Trophoblast cell (in vitro differentiated cells and primary cell): ENCODE measurements at regions not wholly inside any gene's neighbourhood (a gene's known extent, or its start where the extent isn't known, plus 50 kb on each side); places are given as distances from the start of the nearest gene placed in this dataset.
A peak's percentile ranks its signal among the peaks of the same experiment; 100 is the strongest.

Experiments
- DNase-seq, 2 donors: peaks; one replicate each; pipeline ENCODE4 v3.0.0-alpha.2; 2016
- H2AFZ ChIP-seq: 2 replicates; pipeline ENCODE4 v1.6.1; 2013; ENCODE audit warnings: low read length, moderate library complexity, mild to moderate bottlenecking; ENCODE audit not compliant: insufficient read depth, poor library complexity
- H2AK5ac ChIP-seq: 2 replicates; pipeline ENCODE4 v1.6.1; 2013; ENCODE audit warnings: mild to moderate bottlenecking, low read length
- H2BK120ac ChIP-seq: 2 replicates; pipeline ENCODE4 v1.6.1; 2013; ENCODE audit warnings: low read length, mild to moderate bottlenecking, moderate library complexity; ENCODE audit not compliant: insufficient read depth, poor library complexity
- H2BK12ac ChIP-seq: 2 replicates; pipeline ENCODE4 v1.6.1; 2013; ENCODE audit warnings: mild to moderate bottlenecking, low read length, moderate library complexity
- H2BK5ac ChIP-seq: 2 replicates; pipeline ENCODE4 v1.6.1; 2013; ENCODE audit warnings: low read length, low read depth, moderate library complexity, mild to moderate bottlenecking; ENCODE audit not compliant: poor library complexity
- H3K14ac ChIP-seq: 2 replicates; pipeline ENCODE4 v1.6.1; 2013; ENCODE audit warnings: mild to moderate bottlenecking, low read length
- H3K18ac ChIP-seq: 2 replicates; pipeline ENCODE4 v1.6.1; 2013; ENCODE audit warnings: mild to moderate bottlenecking, low read length
- H3K23ac ChIP-seq: 2 replicates; pipeline ENCODE4 v1.6.1; 2013; ENCODE audit warnings: low read length
- H3K27ac ChIP-seq: 2 replicates; pipeline ENCODE4 v1.5.1; 2013; ENCODE audit warnings: low read depth, mild to moderate bottlenecking, inconsistent platforms, low read length, moderate library complexity
- H3K27me3 ChIP-seq: 2 replicates; pipeline ENCODE4 v1.6.1; 2013; ENCODE audit warnings: inconsistent platforms, mild to moderate bottlenecking, low read length, moderate library complexity; ENCODE audit not compliant: insufficient read depth
- H3K36me3 ChIP-seq, 2 experiments: 1 replicate in 1 of 2; 2 replicates in 1 of 2; pipeline ENCODE4 v1.6.1; 2013; ENCODE audit warnings: low read length in 2 of 2, mild to moderate bottlenecking in 2 of 2, moderate library complexity in 1 of 2; ENCODE audit not compliant: insufficient read depth in 2 of 2, control insufficient read depth in 1 of 2
- H3K4ac ChIP-seq: 2 replicates; pipeline ENCODE4 v1.6.1; 2013; ENCODE audit warnings: low read depth, mild to moderate bottlenecking, low read length, moderate library complexity
- H3K4me1 ChIP-seq, 2 experiments: 1 replicate in 1 of 2; 2 replicates in 1 of 2; pipeline ENCODE4 v1.6.1; 2013; ENCODE audit warnings: low read length in 2 of 2, mild to moderate bottlenecking in 2 of 2, moderate library complexity in 1 of 2; ENCODE audit not compliant: insufficient read depth in 2 of 2, control insufficient read depth in 1 of 2
- H3K4me2 ChIP-seq: 2 replicates; pipeline ENCODE4 v1.6.1; 2013; ENCODE audit warnings: inconsistent platforms, mild to moderate bottlenecking, low read length, moderate library complexity
- H3K4me3 ChIP-seq: 2 replicates; pipeline ENCODE4 v1.5.1; 2013; ENCODE audit warnings: mild to moderate bottlenecking, low read depth, low read length, inconsistent platforms
- H3K79me1 ChIP-seq: one replicate; pipeline ENCODE4 v1.6.1; 2013; ENCODE audit warnings: low read length
- H3K79me2 ChIP-seq: 2 replicates; pipeline ENCODE4 v1.6.1; 2013; ENCODE audit warnings: low read length, mild to moderate bottlenecking; ENCODE audit not compliant: control insufficient read depth, insufficient read depth, poor library complexity
- H3K9ac ChIP-seq: 2 replicates; pipeline ENCODE4 v1.6.1; 2013; ENCODE audit warnings: mild to moderate bottlenecking, low read length
- H3K9me3 ChIP-seq: 2 replicates; pipeline ENCODE4 v1.6.1; 2013; ENCODE audit warnings: low read depth, mild to moderate bottlenecking, control low read depth, inconsistent platforms, low read length; ENCODE audit not compliant: insufficient read depth
- H4K12ac ChIP-seq: 2 replicates; pipeline ENCODE4 v1.6.1; 2013; ENCODE audit warnings: low read depth, mild to moderate bottlenecking, low read length, moderate library complexity
- H4K8ac ChIP-seq: 2 replicates; pipeline ENCODE4 v1.6.1; 2013; ENCODE audit warnings: low read depth, mild to moderate bottlenecking, low read length, moderate library complexity
- H4K91ac ChIP-seq: one replicate; pipeline ENCODE4 v1.6.1; 2013; ENCODE audit warnings: low read depth, mild to moderate bottlenecking, low read length, moderate library complexity
- WGBS: extraction: QIAGEN DNeasy Blood & Tissue Kit; methylation state at CpG from one replicate; pipeline ENCODE4 v1.1.7; 2013; ENCODE audit warnings: missing lambda C conversion rate; ENCODE audit not compliant: insufficient read length, insufficient coverage; ENCODE audit errors: extremely low coverage; 5-methylcytosine and 5-hydroxymethylcytosine counted together

DNA sequence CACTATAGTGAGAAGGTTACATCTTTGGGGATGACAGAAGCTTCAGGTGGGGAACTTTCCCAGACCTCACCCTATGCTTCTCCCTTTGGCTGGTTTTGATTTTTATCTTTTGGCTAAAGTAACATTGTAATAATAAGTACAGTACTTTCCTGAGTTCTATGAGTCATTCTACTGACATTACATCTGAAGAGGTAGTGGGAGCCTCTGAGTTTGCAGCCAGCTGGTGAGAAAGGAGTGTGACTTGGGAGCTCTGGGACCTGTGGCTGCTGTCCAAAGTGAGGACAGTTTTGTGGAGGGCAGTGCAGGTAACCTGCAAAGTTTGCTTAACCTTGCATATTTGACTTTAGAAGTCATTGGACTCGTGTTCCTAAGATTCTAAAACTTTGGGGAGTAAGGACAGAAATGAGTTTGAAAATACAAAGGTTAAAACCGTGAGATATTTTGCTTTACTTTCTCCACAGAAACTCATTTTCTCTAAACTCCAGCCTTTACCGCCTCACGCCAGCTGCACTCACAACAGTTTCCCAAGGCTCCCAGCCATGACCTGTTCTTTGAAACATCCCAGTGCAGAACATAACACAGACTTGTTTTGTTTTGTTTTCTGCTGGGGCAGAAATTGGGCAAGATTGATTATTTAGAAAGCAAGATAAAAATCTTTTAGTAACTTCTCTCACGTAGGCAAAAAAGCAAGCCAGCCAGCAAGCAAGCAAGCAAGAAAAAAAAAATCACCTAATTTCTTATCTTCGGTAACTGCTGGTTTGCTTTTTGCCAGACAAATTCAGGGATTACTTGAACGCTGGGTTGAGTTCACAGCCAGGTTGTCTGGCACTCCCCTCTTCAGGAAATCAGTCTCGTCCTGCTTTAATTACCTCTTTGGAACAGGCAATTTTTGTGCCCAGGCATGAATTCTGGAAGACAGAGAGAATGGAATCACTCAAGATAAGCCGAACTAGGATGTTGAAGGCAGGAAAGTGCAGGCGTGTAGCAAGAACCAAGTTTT lies 478.3 kb upstream of the ISX start:
- Histone ChIP-seq H3K4me2 (peak overlapping the region; percentile 40), H3K4me3 (no peak overlapping the region), H3K36me3 (no peaks in the 10 kb centered on the region), H3K27me3 (no peaks in the 10 kb centered on the region), H2AK5ac (no peak overlapping the region), H3K23ac (no peak overlapping the region), H3K79me2 (no peaks in the 10 kb centered on the region), H3K9me3 (peaks cover 3% of the 10 kb centered on the region), H2BK5ac (peak overlapping the region; percentile 89), H3K9ac (no peak overlapping the region), H3K4me1 (peaks cover 2% of the 10 kb centered on the region in 2 experiments), H3K4ac (no peak overlapping the region), H3K27ac (peak overlapping the region; percentile 94), H3K18ac (no peak overlapping the region), H3K79me1 (peaks cover 11% of the 10 kb centered on the region), H4K91ac (peak overlapping the region; percentile 57), H3K14ac (no peak overlapping the region), H2BK12ac (no peak overlapping the region), H4K8ac (no peak overlapping the region), H4K12ac (no peak overlapping the region), H2BK120ac (peak overlapping the region; percentile 72), H2AFZ (no peak overlapping the region)
- DNase-seq, result no peak
- no CpG with 5 or more reads among the region's 10 CpGs for WGBS

DNA sequence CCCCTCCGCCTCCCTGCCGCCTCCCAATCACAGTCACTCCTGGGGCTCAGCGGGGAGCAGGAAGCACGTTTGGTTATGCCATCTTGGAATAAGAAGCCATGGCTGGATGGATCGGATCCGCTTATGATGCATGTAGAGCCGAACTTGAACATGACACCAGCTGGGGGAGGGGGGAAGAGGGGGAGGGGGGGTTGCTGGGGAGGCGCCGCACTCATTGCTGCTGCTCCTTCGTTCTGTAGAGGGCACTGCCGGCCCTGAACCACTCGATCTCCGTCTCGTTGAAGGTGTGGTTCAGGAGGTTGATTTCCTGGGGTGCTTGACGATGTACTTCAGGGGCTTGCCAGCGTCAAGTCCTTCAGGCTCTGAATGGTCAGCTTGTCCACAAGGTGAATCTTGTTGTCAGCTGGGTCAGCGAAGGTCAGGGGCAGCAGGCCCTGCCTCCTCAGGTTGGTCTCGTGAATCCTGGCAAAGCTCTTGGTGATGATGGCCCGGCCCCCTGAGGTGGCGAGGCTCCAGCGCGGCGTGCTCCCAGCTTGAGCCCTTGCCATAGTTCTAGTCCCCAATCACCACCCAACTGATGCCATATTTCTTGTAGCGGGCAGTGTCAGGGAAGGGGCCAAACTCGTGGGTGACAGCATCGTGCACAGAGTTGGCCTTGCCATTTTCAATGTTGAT lies 476.9 kb upstream of the ISX start:
- WGBS, result no CpG with 5 or more reads among the region's 26 CpGs

DNA sequence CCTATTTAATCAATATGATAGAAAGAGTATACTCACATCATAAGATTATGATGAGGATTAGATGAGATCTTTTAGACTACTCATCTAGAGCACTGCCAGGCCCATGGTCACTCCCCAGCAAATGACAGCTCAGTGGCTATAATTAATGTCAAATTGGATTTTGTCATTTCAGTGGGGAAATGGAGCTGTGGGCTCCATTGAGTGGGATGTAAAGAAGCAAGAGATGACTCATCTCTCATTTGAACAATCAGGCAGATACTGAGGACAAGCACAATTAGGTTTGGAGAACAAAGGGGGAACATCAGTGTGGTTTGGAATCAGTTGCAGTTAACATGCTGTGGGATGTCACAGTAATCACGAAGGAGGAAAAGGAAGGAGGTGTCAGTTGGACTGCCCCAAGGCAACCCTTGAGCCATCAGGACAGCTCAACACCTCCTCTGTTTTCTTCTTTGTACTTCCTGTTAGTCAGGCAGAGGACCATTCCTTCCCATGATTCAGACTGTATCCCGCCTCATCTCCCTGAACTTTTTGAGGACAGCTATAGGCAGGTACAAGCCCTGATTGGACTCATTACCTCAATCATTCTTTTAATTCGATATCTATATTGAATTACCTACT lies 473.7 kb upstream of the ISX start:
- H3K4me3 ChIP-seq, result no peak overlapping the region
- H3K36me3 ChIP-seq, result no peaks in the 10 kb centered on the region
- H3K4me2 ChIP-seq, result no peak overlapping the region
- H4K91ac ChIP-seq, result no peak overlapping the region
- no CpG with 5 or more reads among the region's 3 CpGs for WGBS
- peaks cover 6% of the 10 kb centered on the region for H3K79me1 ChIP-seq
- no peak overlapping the region for H3K14ac ChIP-seq
- no peak overlapping the region for H3K27ac ChIP-seq
- no peak overlapping the region for H3K18ac ChIP-seq
- no peak overlapping the region for H3K4ac ChIP-seq
- no peak for DNase-seq
- H3K9ac ChIP-seq, result no peak overlapping the region
- H3K27me3 ChIP-seq, result no peaks in the 10 kb centered on the region
- no peak overlapping the region for H2BK12ac ChIP-seq
- H3K9me3 ChIP-seq, result peaks cover 3% of the 10 kb centered on the region
- no peak overlapping the region for H2AK5ac ChIP-seq
- no peaks in the 10 kb centered on the region for H3K4me1 ChIP-seq
- H2BK5ac ChIP-seq, result no peak overlapping the region
- H3K23ac ChIP-seq, result no peak overlapping the region
- no peak overlapping the region for H4K12ac ChIP-seq
- no peak overlapping the region for H2BK120ac ChIP-seq
- H2AFZ ChIP-seq, result no peak overlapping the region
- no peaks in the 10 kb centered on the region for H3K79me2 ChIP-seq
- no peak overlapping the region for H4K8ac ChIP-seq

More for the DNA sequence above, 476.9 kb upstream of the ISX start:
- H3K27ac ChIP-seq, result peak overlapping the region; percentile 94
- H3K23ac ChIP-seq, result no peak overlapping the region
- peaks cover 2% of the 10 kb centered on the region in 2 experiments for H3K4me1 ChIP-seq
- no peaks in the 10 kb centered on the region for H3K79me2 ChIP-seq
- peaks cover 3% of the 10 kb centered on the region for H3K9me3 ChIP-seq
- peak overlapping the region; percentile 19 for H2AK5ac ChIP-seq
- H4K12ac ChIP-seq, result no peak overlapping the region
- peak overlapping the region; percentile 3 for H3K14ac ChIP-seq
- H2BK12ac ChIP-seq, result peak overlapping the region; percentile 28
- H2BK120ac ChIP-seq, result peak overlapping the region; percentile 0
- no peaks in the 10 kb centered on the region for H3K27me3 ChIP-seq
- peak overlapping the region; percentile 19 for H3K18ac ChIP-seq
- no peak overlapping the region for H2AFZ ChIP-seq
- H3K4me2 ChIP-seq, result no peak overlapping the region
- no peak overlapping the region for H3K4me3 ChIP-seq
- H3K36me3 ChIP-seq, result no peaks in the 10 kb centered on the region
- DNase-seq, result no peak
- H3K9ac ChIP-seq, result no peak overlapping the region
- no peak overlapping the region for H4K8ac ChIP-seq
- peaks cover 11% of the 10 kb centered on the region for H3K79me1 ChIP-seq
- peak overlapping the region; percentile 37 for H4K91ac ChIP-seq
- no peak overlapping the region for H3K4ac ChIP-seq
- no peak overlapping the region for H2BK5ac ChIP-seq

DNA sequence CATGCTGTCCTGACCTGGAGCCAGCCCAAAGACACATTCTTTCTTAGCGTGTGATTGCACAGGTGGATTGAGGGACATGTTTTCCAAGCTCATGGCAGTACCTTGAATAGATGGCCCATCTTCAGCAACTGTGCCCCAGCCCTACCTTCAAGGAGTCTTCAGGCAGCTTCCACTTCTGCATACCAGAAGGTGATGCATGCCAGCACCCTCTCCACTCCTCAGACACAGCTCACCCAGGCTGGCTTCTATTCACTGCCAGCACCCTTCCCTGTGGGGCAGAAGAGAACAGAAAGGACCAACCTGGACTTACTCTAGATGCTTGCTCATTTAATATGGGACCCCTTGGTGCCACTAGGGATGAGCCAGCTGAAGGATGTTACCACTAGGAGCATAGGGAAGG lies 466.4 kb upstream of the ISX start:
- H3K4me1 ChIP-seq, result no peaks in the 10 kb centered on the region
- H3K9ac ChIP-seq, result no peak overlapping the region
- no peak overlapping the region for H2BK5ac ChIP-seq
- no peak overlapping the region for H3K4me3 ChIP-seq
- no peak overlapping the region for H3K18ac ChIP-seq
- no peak overlapping the region for H4K91ac ChIP-seq
- H3K14ac ChIP-seq, result no peak overlapping the region
- no peak overlapping the region for H2AK5ac ChIP-seq
- H3K36me3 ChIP-seq, result no peaks in the 10 kb centered on the region
- no peak overlapping the region for H2BK120ac ChIP-seq
- no peaks in the 10 kb centered on the region for H3K9me3 ChIP-seq
- no peak for DNase-seq
- no peak overlapping the region for H4K8ac ChIP-seq
- H4K12ac ChIP-seq, result no peak overlapping the region
- H3K79me1 ChIP-seq, result no peaks in the 10 kb centered on the region
- H3K4ac ChIP-seq, result no peak overlapping the region
- H3K23ac ChIP-seq, result no peak overlapping the region
- no peaks in the 10 kb centered on the region for H3K79me2 ChIP-seq
- H3K27ac ChIP-seq, result no peak overlapping the region
- no peak overlapping the region for H2BK12ac ChIP-seq
- WGBS, result no CpG with 5 or more reads among the region's 1 CpG
- no peak overlapping the region for H3K4me2 ChIP-seq
- no peak overlapping the region for H2AFZ ChIP-seq
- H3K27me3 ChIP-seq, result no peaks in the 10 kb centered on the region
